ENCODE measurements at regions not wholly inside any gene's neighbourhood (a gene's known extent, or its start where the extent isn't known, plus 50 kb on each side); places are given as distances from the start of the nearest gene placed in this dataset.

DNA sequence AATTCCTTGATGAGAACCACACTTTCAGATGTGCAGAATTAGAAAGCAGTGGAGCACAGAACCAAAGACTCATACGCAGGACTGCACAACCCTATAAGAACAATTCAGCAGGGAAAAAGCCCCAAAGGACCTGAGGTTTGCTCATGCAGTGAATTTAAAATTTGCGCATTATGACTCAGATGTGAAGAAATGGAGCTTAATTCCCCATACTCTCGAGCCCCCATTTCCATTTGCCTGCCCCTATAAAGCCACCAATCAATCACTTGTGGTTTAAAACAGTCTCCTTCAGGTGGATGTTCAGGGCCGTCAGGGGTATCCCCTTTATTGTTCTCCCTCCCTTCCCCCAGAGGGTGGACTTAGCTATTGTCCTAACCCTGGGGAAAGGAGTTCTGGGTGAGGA lies 221.2 kb downstream of the IGSF11 start:
- no peak overlapping the region for H3K4me3 ChIP-seq (ENCODE audit: low read depth, low read length)
- H3K27me3 Mint-ChIP-seq (ENCODE audit: insufficient read depth, unreplicated experiment): no peaks in the 10 kb centered on the region
- BruUV-seq (replicated peaks): no TSS peak
- no peaks in the 10 kb centered on the region for H3K4me1 Mint-ChIP-seq (ENCODE audit: low read depth, unreplicated experiment)
- POLR2A ChIA-PET: no interaction called here
- H3K9me3 ChIP-seq: no peaks in the 10 kb centered on the region
- TF ChIP-seq, protein P1, sequence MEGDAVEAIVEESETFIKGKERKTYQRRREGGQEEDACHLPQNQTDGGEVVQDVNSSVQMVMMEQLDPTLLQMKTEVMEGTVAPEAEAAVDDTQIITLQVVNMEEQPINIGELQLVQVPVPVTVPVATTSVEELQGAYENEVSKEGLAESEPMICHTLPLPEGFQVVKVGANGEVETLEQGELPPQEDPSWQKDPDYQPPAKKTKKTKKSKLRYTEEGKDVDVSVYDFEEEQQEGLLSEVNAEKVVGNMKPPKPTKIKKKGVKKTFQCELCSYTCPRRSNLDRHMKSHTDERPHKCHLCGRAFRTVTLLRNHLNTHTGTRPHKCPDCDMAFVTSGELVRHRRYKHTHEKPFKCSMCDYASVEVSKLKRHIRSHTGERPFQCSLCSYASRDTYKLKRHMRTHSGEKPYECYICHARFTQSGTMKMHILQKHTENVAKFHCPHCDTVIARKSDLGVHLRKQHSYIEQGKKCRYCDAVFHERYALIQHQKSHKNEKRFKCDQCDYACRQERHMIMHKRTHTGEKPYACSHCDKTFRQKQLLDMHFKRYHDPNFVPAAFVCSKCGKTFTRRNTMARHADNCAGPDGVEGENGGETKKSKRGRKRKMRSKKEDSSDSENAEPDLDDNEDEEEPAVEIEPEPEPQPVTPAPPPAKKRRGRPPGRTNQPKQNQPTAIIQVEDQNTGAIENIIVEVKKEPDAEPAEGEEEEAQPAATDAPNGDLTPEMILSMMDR (IDR thresholded peaks at IDR 0.05; ENCODE audit: insufficient read depth in 1 of 2, low read depth in 1 of 2, low read length in 1 of 2, severe bottlenecking in 1 of 2, unreplicated experiment in 1 of 2): no peak
- H3K9me3 Mint-ChIP-seq (ENCODE audit: unreplicated experiment): peaks cover 13% of the 10 kb centered on the region
- intact Hi-C loops (cut with micrococcal nuclease; ENCODE audit: unreplicated experiment): no loop called here
- no peak overlapping the region for H3K27ac Mint-ChIP-seq (ENCODE audit: unreplicated experiment)
- no peaks in the 10 kb centered on the region for H3K36me3 Mint-ChIP-seq (ENCODE audit: insufficient read depth, unreplicated experiment)
- H3K27me3 ChIP-seq (replicated peaks; ENCODE audit: control insufficient read depth, insufficient read depth, low read length): no peaks in the 10 kb centered on the region
- CTCF ChIA-PET: interaction anchor here (0.8 kb wide), 1 partner anchor 53 kb away, joined by 5 read pairs; no protein-coding TSS in a partner anchor
- no peaks in the 10 kb centered on the region for H3K36me3 ChIP-seq (ENCODE audit: control insufficient read depth, insufficient read depth, low read length)
- DNase-seq: no peak
- H3K4me3 Mint-ChIP-seq (ENCODE audit: unreplicated experiment): no peak overlapping the region
- H3K4me1 ChIP-seq: no peaks in the 10 kb centered on the region

DNA sequence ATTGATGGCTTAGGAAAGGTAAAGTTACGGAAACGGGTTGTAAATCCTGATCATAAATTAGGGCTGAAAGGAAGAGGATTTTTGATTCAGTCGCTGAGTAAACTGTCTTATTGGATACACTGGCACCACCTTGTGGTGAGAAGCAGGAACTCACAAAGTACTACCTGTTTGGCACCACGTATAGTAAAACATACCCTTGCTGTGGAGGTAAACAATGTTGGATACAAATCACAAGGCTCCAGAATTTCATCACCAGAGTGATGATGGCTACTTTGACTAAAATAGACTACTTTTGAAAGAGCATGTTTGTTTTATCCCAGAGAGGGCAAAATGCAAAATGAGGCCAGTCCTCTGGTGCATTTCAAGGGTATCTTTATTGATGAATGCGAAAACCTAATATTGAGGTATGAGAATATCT lies 216.9 kb downstream of the IGSF11 start:
- Histone ChIP-seq H3K36me3 (ENCODE audit: control insufficient read depth, insufficient read depth, low read length) (no peaks in the 10 kb centered on the region), H3K27me3 (replicated peaks; ENCODE audit: control insufficient read depth, insufficient read depth, low read length) (no peaks in the 10 kb centered on the region), H3K4me3 (ENCODE audit: low read depth, low read length) (no peak overlapping the region), H3K9me3 (no peaks in the 10 kb centered on the region), H3K4me1 (no peaks in the 10 kb centered on the region)
- H3K4me1 Mint-ChIP-seq (ENCODE audit: low read depth, unreplicated experiment): no peaks in the 10 kb centered on the region
- DNase-seq: peak; percentile 54 to 60
- peaks cover 13% of the 10 kb centered on the region for H3K9me3 Mint-ChIP-seq (ENCODE audit: unreplicated experiment)
- no peaks in the 10 kb centered on the region for H3K36me3 Mint-ChIP-seq (ENCODE audit: insufficient read depth, unreplicated experiment)
- CTCF ChIA-PET: interaction anchor here (1.9 kb wide), 1 partner anchor 57 kb away, joined by 8 read pairs; no protein-coding TSS in a partner anchor
- no TSS peak for BruUV-seq (replicated peaks)
- no peak overlapping the region for H3K27ac Mint-ChIP-seq (ENCODE audit: unreplicated experiment)
- no peak overlapping the region for H3K4me3 Mint-ChIP-seq (ENCODE audit: unreplicated experiment)
- TF ChIP-seq, protein P1 (IDR thresholded peaks at IDR 0.05; ENCODE audit: insufficient read depth in 1 of 2, low read depth in 1 of 2, low read length in 1 of 2, severe bottlenecking in 1 of 2, unreplicated experiment in 1 of 2): peak; percentile 81 to 86
- POLR2A ChIA-PET: no interaction called here
- peaks cover 3% of the 10 kb centered on the region for H3K27me3 Mint-ChIP-seq (ENCODE audit: insufficient read depth, unreplicated experiment)
- intact Hi-C loops (cut with micrococcal nuclease; ENCODE audit: unreplicated experiment): loop anchor here (1.0 to 5.0 kb wide), 4 partner anchors 56 to 189 kb away; no protein-coding TSS in a partner anchor

DNA sequence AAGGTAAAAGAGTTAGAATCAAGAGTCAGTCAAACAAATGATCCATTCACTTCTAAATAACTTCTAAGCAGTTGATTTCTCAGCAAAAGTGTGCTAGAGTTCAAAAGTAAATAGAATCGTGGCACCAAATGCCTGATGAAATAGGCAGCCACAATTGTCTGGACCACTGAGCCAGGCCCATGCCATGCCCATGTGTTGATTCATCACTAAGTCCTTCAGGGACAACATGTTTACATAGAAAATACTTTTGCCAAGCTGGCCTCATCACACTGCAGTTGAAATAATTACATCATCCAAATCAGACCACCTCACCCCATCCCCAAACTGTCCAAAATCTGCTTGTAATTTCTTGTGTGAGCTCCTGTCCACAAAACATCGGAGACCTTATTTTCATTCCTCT lies 216.3 kb downstream of the IGSF11 start:
- intact Hi-C loops (cut with micrococcal nuclease; ENCODE audit: unreplicated experiment): loop anchor here (5.0 kb wide), 1 partner anchor 131 kb away; no protein-coding TSS in a partner anchor
- no peaks in the 10 kb centered on the region for H3K9me3 ChIP-seq
- H3K36me3 Mint-ChIP-seq (ENCODE audit: insufficient read depth, unreplicated experiment): no peaks in the 10 kb centered on the region
- POLR2A ChIA-PET: no interaction called here
- DNase-seq: no peak
- H3K4me3 Mint-ChIP-seq (ENCODE audit: unreplicated experiment): no peak overlapping the region
- TF ChIP-seq, protein P1 (IDR thresholded peaks at IDR 0.05; ENCODE audit: insufficient read depth in 1 of 2, low read depth in 1 of 2, low read length in 1 of 2, severe bottlenecking in 1 of 2, unreplicated experiment in 1 of 2): no peak
- H3K36me3 ChIP-seq (ENCODE audit: control insufficient read depth, insufficient read depth, low read length): no peaks in the 10 kb centered on the region
- BruUV-seq (replicated peaks): no TSS peak
- H3K27me3 ChIP-seq (replicated peaks; ENCODE audit: control insufficient read depth, insufficient read depth, low read length): no peaks in the 10 kb centered on the region
- H3K27me3 Mint-ChIP-seq (ENCODE audit: insufficient read depth, unreplicated experiment): peaks cover 3% of the 10 kb centered on the region
- peaks cover 13% of the 10 kb centered on the region for H3K9me3 Mint-ChIP-seq (ENCODE audit: unreplicated experiment)
- H3K4me3 ChIP-seq (ENCODE audit: low read depth, low read length): no peak overlapping the region
- CTCF ChIA-PET: interaction anchor here (1.9 kb wide), 1 partner anchor 57 kb away, joined by 8 read pairs; no protein-coding TSS in a partner anchor
- no peaks in the 10 kb centered on the region for H3K4me1 ChIP-seq
- H3K4me1 Mint-ChIP-seq (ENCODE audit: low read depth, unreplicated experiment): no peaks in the 10 kb centered on the region
- no peak overlapping the region for H3K27ac Mint-ChIP-seq (ENCODE audit: unreplicated experiment)
